HG02973 (cell line): ENCODE measurements at regions not wholly inside any gene's neighbourhood (a gene's known extent, or its start where the extent isn't known, plus 50 kb on each side); places are given as distances from the start of the nearest gene placed in this dataset.

Source experiments
- ATAC-seq: cut with Tn5 transposase; IDR thresholded peaks from one replicate; pipeline ENCODE4 v1.9.1; 2021; ENCODE audit warnings: moderate library complexity; ENCODE audit not compliant: unreplicated experiment

- no peak for ATAC-seq
Observed at GRCh38 chr2:236940916-236941520, 144.7 kb upstream of the COPS8 start.

- no peak for ATAC-seq
Observed at GRCh38 chr2:236941551-236941950, 144.1 kb upstream of the COPS8 start.

- ATAC-seq: no peak
Observed at GRCh38 chr2:236942554-236942953, 143.1 kb upstream of the COPS8 start.

- no peak for ATAC-seq
Observed at GRCh38 chr2:236943068-236943467, 142.6 kb upstream of the COPS8 start.

GRCh38 chr2:236943841-236944513 is 141.7 kb upstream of the COPS8 start:
- ATAC-seq: no peak

GRCh38 chr2:236944561-236944960 is 141.1 kb upstream of the COPS8 start:
- ATAC-seq: no peak

- ATAC-seq: no peak
Observed at GRCh38 chr2:236945431-236946016, 140.2 kb upstream of the COPS8 start.

- no peak for ATAC-seq
Observed at GRCh38 chr2:236946871-236947270, 138.8 kb upstream of the COPS8 start.

- ATAC-seq: no peak
Observed at GRCh38 chr2:236947294-236947693, 138.4 kb upstream of the COPS8 start.

GRCh38 chr2:236947896-236948295 is 137.8 kb upstream of the COPS8 start:
- ATAC-seq: no peak

- no peak for ATAC-seq
Observed at GRCh38 chr2:236949089-236949905, 136.4 kb upstream of the COPS8 start.

GRCh38 chr2:236951830-236952475 is 133.7 kb upstream of the COPS8 start:
- ATAC-seq: no peak

GRCh38 chr2:236954641-236955040 is 131.0 kb upstream of the COPS8 start:
- ATAC-seq: no peak

GRCh38 chr2:236955521-236956030 is 130.1 kb upstream of the COPS8 start:
- no peak for ATAC-seq

- no peak for ATAC-seq
Observed at GRCh38 chr2:236956031-236956618, 129.6 kb upstream of the COPS8 start.

GRCh38 chr2:236956641-236957040 is 129.0 kb upstream of the COPS8 start:
- ATAC-seq: no peak

GRCh38 chr2:236959036-236959435 is 126.7 kb upstream of the COPS8 start:
- no peak for ATAC-seq

- no peak for ATAC-seq
Observed at GRCh38 chr2:236959876-236960275, 125.8 kb upstream of the COPS8 start.

- ATAC-seq: no peak
Observed at GRCh38 chr2:236960531-236960930, 125.2 kb upstream of the COPS8 start.

- no peak for ATAC-seq
Observed at GRCh38 chr2:236962816-236963215, 122.9 kb upstream of the COPS8 start.
